ENCODE measurements at regions not wholly inside any gene's neighbourhood (a gene's known extent, or its start where the extent isn't known, plus 50 kb on each side); places are given as distances from the start of the nearest gene placed in this dataset.

- DNase-seq (ENCODE audit: extremely low read depth, low read depth), result no peak
These were observed 157.1 kb downstream of the TLE1 start for GRCh38 chr9:81532251-81532650.

GRCh38 chr9:81531511-81531910 is 157.8 kb downstream of the TLE1 start:
- DNase-seq (ENCODE audit: extremely low read depth, low read depth), result no peak

- no peak for DNase-seq (ENCODE audit: extremely low read depth, low read depth)
These were observed 158.5 kb downstream of the TLE1 start for GRCh38 chr9:81530846-81531245.

GRCh38 chr9:81530310-81530810 is 159.0 kb downstream of the TLE1 start:
- no peak for DNase-seq (ENCODE audit: extremely low read depth, low read depth)

- peak; percentile 30 for DNase-seq (ENCODE audit: extremely low read depth, low read depth)
These were observed 159.7 kb downstream of the TLE1 start for GRCh38 chr9:81529556-81530193.

- DNase-seq (ENCODE audit: extremely low read depth, low read depth), result no peak
These were observed 162.8 kb downstream of the TLE1 start for GRCh38 chr9:81526587-81526986.

GRCh38 chr9:81522716-81523551 is 166.4 kb downstream of the TLE1 start:
- DNase-seq (ENCODE audit: extremely low read depth, low read depth), result peak; percentile 53

- no peak for DNase-seq (ENCODE audit: extremely low read depth, low read depth)
These were observed 167.5 kb downstream of the TLE1 start for GRCh38 chr9:81521892-81522291.

GRCh38 chr9:81519816-81520495 is 169.4 kb downstream of the TLE1 start:
- no peak for DNase-seq (ENCODE audit: extremely low read depth, low read depth)

- no peak for DNase-seq (ENCODE audit: extremely low read depth, low read depth)
These were observed 171.4 kb downstream of the TLE1 start for GRCh38 chr9:81517954-81518353.

- no peak for DNase-seq (ENCODE audit: extremely low read depth, low read depth)
These were observed 176.3 kb downstream of the TLE1 start for GRCh38 chr9:81513059-81513458.

GRCh38 chr9:81512641-81513040 is 176.7 kb downstream of the TLE1 start:
- DNase-seq (ENCODE audit: extremely low read depth, low read depth), result no peak

GRCh38 chr9:81508476-81508875 is 180.9 kb downstream of the TLE1 start:
- DNase-seq (ENCODE audit: extremely low read depth, low read depth), result no peak

- no peak for DNase-seq (ENCODE audit: extremely low read depth, low read depth)
These were observed 182.1 kb downstream of the TLE1 start for GRCh38 chr9:81506941-81507864.

- DNase-seq (ENCODE audit: extremely low read depth, low read depth), result no peak
These were observed 189.8 kb downstream of the TLE1 start for GRCh38 chr9:81499594-81499993.

- no peak for DNase-seq (ENCODE audit: extremely low read depth, low read depth)
These were observed 190.3 kb downstream of the TLE1 start for GRCh38 chr9:81499021-81499454.

GRCh38 chr9:81498576-81498975 is 190.8 kb downstream of the TLE1 start:
- no peak for DNase-seq (ENCODE audit: extremely low read depth, low read depth)

GRCh38 chr9:81497091-81497490 is 192.3 kb downstream of the TLE1 start:
- no peak for DNase-seq (ENCODE audit: extremely low read depth, low read depth)

- DNase-seq (ENCODE audit: extremely low read depth, low read depth), result no peak
These were observed 196.5 kb downstream of the TLE1 start for GRCh38 chr9:81492710-81493447.
